CD8-positive, alpha-beta memory T cell (primary cell): ENCODE measurements at regions not wholly inside any gene's neighbourhood (a gene's known extent, or its start where the extent isn't known, plus 50 kb on each side); places are given as distances from the start of the nearest gene placed in this dataset.
"Not testable (repeated sequence)": the region's sequence is repeated elsewhere in the genome, so short reads cannot be mapped to it uniquely, and the experiment has no call there.

Source experiments
- CTCF ChIA-PET: fragments of 350-600 bp; sonication (Branson Sonifier 250); formaldehyde crosslinking; loops from one replicate; lab custom pipeline; 2021; ENCODE audit warnings: antibody characterized with exemption; lab: Charles Lee
- POLR2A ChIA-PET: fragments of 350-600 bp; sonication (Branson Sonifier 250); formaldehyde crosslinking; loops from one replicate; lab custom pipeline; 2021; ENCODE audit warnings: antibody characterized with exemption; lab: Charles Lee
- DNase-seq, 5 donors: peaks; one replicate each; pipeline versions ENCODE4 v3.0.0 to v3.0.0-alpha.2; 2020 to 2022; ENCODE audit warnings: mixed read lengths in 1 of 5
- H3K27ac ChIP-seq: one replicate; pipeline ENCODE4 v1.7.0; 2013; ENCODE audit warnings: low read depth, mild to moderate bottlenecking, low read length, moderate library complexity
- H3K27me3 ChIP-seq: 2 replicates; pipeline ENCODE4 v1.7.0; 2013; ENCODE audit warnings: low read length, mild to moderate bottlenecking; ENCODE audit not compliant: insufficient read depth, poor library complexity, severe bottlenecking
- H3K36me3 ChIP-seq: 2 replicates; pipeline ENCODE4 v1.7.0; 2013; ENCODE audit warnings: mild to moderate bottlenecking, low read length, moderate library complexity; ENCODE audit not compliant: insufficient read depth
- H3K4me1 ChIP-seq: 2 replicates; pipeline ENCODE4 v1.7.0; 2013; ENCODE audit warnings: mild to moderate bottlenecking, low read length, moderate library complexity; ENCODE audit not compliant: insufficient read depth
- H3K4me3 ChIP-seq: 2 replicates; pipeline ENCODE4 v1.7.0; 2013; ENCODE audit warnings: mild to moderate bottlenecking, low read length
- H3K9me3 ChIP-seq: 2 replicates; pipeline ENCODE4 v1.7.0; 2013; ENCODE audit warnings: mild to moderate bottlenecking, low read length
- H3K27ac Mint-ChIP-seq, 8 donors: one replicate each; pipeline ENCODE4 v1.8.0; 2020 to 2021; ENCODE audit warnings: mixed read lengths in 8 of 8, mild to moderate bottlenecking in 6 of 8, inconsistent platforms in 3 of 8, moderate library complexity in 3 of 8
- H3K27me3 Mint-ChIP-seq, 2 donors: one replicate each; pipeline ENCODE4 v1.8.0; 2020 to 2021; ENCODE audit warnings: mixed read lengths in 2 of 2, mild to moderate bottlenecking in 1 of 2, moderate library complexity in 1 of 2
- H3K36me3 Mint-ChIP-seq, 3 donors: one replicate each; pipeline ENCODE4 v1.8.0; 2020 to 2021; ENCODE audit warnings: mixed read lengths in 3 of 3, inconsistent platforms in 1 of 3, mild to moderate bottlenecking in 1 of 3
- H3K4me1 Mint-ChIP-seq, 3 donors: one replicate each; pipeline ENCODE4 v1.8.0; 2020 to 2021; ENCODE audit warnings: mixed read lengths in 3 of 3, inconsistent platforms in 1 of 3, mild to moderate bottlenecking in 1 of 3
- H3K4me3 Mint-ChIP-seq, 7 donors: one replicate each; pipeline ENCODE4 v1.8.0; 2020 to 2021; ENCODE audit warnings: mixed read lengths in 7 of 7, mild to moderate bottlenecking in 6 of 7, moderate library complexity in 4 of 7, inconsistent platforms in 2 of 7
- H3K9me3 Mint-ChIP-seq, 5 donors: one replicate each; pipeline ENCODE4 v1.8.0; 2020 to 2022; ENCODE audit warnings: mixed read lengths in 5 of 5, mild to moderate bottlenecking in 3 of 5, moderate library complexity in 2 of 5, inconsistent platforms in 1 of 5

GRCh38 chr12:114501474-114501807 is 95.5 kb upstream of the TBX5 start:
- no peaks in the 10 kb centered on the region for H3K9me3 ChIP-seq
- no peak overlapping the region for H3K27ac Mint-ChIP-seq
- no peaks in the 10 kb centered on the region for H3K27me3 ChIP-seq
- DNase-seq, result no peak
- no peaks in the 10 kb centered on the region for H3K36me3 Mint-ChIP-seq
- no peaks in the 10 kb centered on the region for H3K9me3 Mint-ChIP-seq
- POLR2A ChIA-PET, result no interaction called here
- H3K4me3 ChIP-seq, result no peak overlapping the region
- H3K36me3 ChIP-seq, result no peaks in the 10 kb centered on the region
- CTCF ChIA-PET, result no interaction called here
- no peak overlapping the region for H3K27ac ChIP-seq
- H3K4me1 ChIP-seq, result no peaks in the 10 kb centered on the region
- H3K4me1 Mint-ChIP-seq, result no peaks in the 10 kb centered on the region
- H3K27me3 Mint-ChIP-seq, result peaks cover 6 to 49% of the 10 kb centered on the region in 2 donors
- H3K4me3 Mint-ChIP-seq, result no peak overlapping the region

- H3K27ac ChIP-seq, result no peak overlapping the region
- Mint-ChIP-seq H3K36me3 (no peaks in the 10 kb centered on the region), H3K4me1 (no peaks in the 10 kb centered on the region), H3K27me3 (peaks cover 6 to 49% of the 10 kb centered on the region in 2 donors), H3K4me3 (no peak overlapping the region), H3K27ac (no peak overlapping the region), H3K9me3 (no peaks in the 10 kb centered on the region)
- CTCF ChIA-PET, result no interaction called here
- POLR2A ChIA-PET, result no interaction called here
- H3K4me3 ChIP-seq, result no peak overlapping the region
- H3K36me3 ChIP-seq, result no peaks in the 10 kb centered on the region
- no peaks in the 10 kb centered on the region for H3K9me3 ChIP-seq
- no peaks in the 10 kb centered on the region for H3K27me3 ChIP-seq
- no peak for DNase-seq
- no peaks in the 10 kb centered on the region for H3K4me1 ChIP-seq
These were observed 95.0 kb upstream of the TBX5 start for GRCh38 chr12:114500775-114501473.

DNA sequence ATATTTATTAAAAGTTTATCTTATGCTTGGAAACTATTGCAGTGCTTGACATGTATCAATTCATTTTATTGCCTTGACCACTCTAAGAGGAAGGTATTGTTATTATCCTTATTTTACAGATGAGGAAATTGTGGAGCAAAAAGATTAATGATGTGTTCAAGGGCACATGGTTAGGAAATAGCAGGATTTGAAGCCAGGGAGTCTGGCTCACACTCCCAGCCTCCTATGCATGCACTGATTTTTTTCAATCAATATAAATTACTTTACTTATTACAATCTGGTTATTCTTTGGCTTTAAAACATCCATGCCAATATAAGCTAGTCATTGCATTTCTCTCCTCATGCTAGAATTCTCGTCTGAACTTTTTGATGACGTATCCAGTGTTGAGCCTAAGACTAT is 94.2 kb upstream of the TBX5 start:
- Histone ChIP-seq H3K27ac (no peak overlapping the region), H3K36me3 (no peaks in the 10 kb centered on the region), H3K4me3 (no peak overlapping the region), H3K27me3 (no peaks in the 10 kb centered on the region), H3K9me3 (no peaks in the 10 kb centered on the region), H3K4me1 (no peaks in the 10 kb centered on the region)
- no peaks in the 10 kb centered on the region for H3K36me3 Mint-ChIP-seq
- H3K4me3 Mint-ChIP-seq, result no peak overlapping the region
- POLR2A ChIA-PET, result no interaction called here
- CTCF ChIA-PET, result no interaction called here
- H3K4me1 Mint-ChIP-seq, result no peaks in the 10 kb centered on the region
- H3K27me3 Mint-ChIP-seq, result peaks cover 6 to 49% of the 10 kb centered on the region in 2 donors
- no peak for DNase-seq
- H3K27ac Mint-ChIP-seq, result no peak overlapping the region
- H3K9me3 Mint-ChIP-seq, result no peaks in the 10 kb centered on the region

- DNase-seq, result no peak
- ChIA-PET POLR2A (no interaction called here), CTCF (no interaction called here)
- Histone ChIP-seq H3K36me3 (no peaks in the 10 kb centered on the region), H3K27ac (no peak overlapping the region), H3K4me1 (no peaks in the 10 kb centered on the region), H3K4me3 (no peak overlapping the region), H3K9me3 (no peaks in the 10 kb centered on the region), H3K27me3 (no peaks in the 10 kb centered on the region)
- no peaks in the 10 kb centered on the region for H3K4me1 Mint-ChIP-seq
- no peak overlapping the region for H3K27ac Mint-ChIP-seq
- peaks cover 4 to 49% of the 10 kb centered on the region in 2 donors for H3K27me3 Mint-ChIP-seq
- no peak overlapping the region for H3K4me3 Mint-ChIP-seq
- H3K36me3 Mint-ChIP-seq, result no peaks in the 10 kb centered on the region
- no peaks in the 10 kb centered on the region for H3K9me3 Mint-ChIP-seq
These were observed 93.4 kb upstream of the TBX5 start for GRCh38 chr12:114499338-114499737.

GRCh38 chr12:114491916-114492315 is 86.0 kb upstream of the TBX5 start:
- no peaks in the 10 kb centered on the region for H3K27me3 Mint-ChIP-seq
- Histone ChIP-seq H3K27me3 (no peaks in the 10 kb centered on the region), H3K27ac (no peak overlapping the region), H3K4me3 (no peak overlapping the region), H3K9me3 (no peaks in the 10 kb centered on the region), H3K36me3 (no peaks in the 10 kb centered on the region), H3K4me1 (no peaks in the 10 kb centered on the region)
- H3K9me3 Mint-ChIP-seq, result peaks cover 0 to 2% (median 0%) of the 10 kb centered on the region in 5 donors
- no peak for DNase-seq
- H3K36me3 Mint-ChIP-seq, result no peaks in the 10 kb centered on the region
- no peak overlapping the region for H3K27ac Mint-ChIP-seq
- POLR2A ChIA-PET, result no interaction called here
- no peak overlapping the region for H3K4me3 Mint-ChIP-seq
- CTCF ChIA-PET, result no interaction called here
- H3K4me1 Mint-ChIP-seq, result no peaks in the 10 kb centered on the region

GRCh38 chr12:114484822-114485459 is 79.0 kb upstream of the TBX5 start:
- H3K9me3 Mint-ChIP-seq, H3K4me3 ChIP-seq, DNase-seq, H3K4me3 Mint-ChIP-seq, H3K27ac ChIP-seq, H3K9me3 ChIP-seq, H3K27ac Mint-ChIP-seq, POLR2A ChIA-PET, H3K36me3 ChIP-seq, H3K4me1 ChIP-seq, H3K4me1 Mint-ChIP-seq, H3K36me3 Mint-ChIP-seq, CTCF ChIA-PET: not testable (repeated sequence)
- peaks cover 16% of the 10 kb centered on the region for H3K27me3 ChIP-seq
- peaks cover 22 to 29% of the 10 kb centered on the region in 2 donors for H3K27me3 Mint-ChIP-seq

DNA sequence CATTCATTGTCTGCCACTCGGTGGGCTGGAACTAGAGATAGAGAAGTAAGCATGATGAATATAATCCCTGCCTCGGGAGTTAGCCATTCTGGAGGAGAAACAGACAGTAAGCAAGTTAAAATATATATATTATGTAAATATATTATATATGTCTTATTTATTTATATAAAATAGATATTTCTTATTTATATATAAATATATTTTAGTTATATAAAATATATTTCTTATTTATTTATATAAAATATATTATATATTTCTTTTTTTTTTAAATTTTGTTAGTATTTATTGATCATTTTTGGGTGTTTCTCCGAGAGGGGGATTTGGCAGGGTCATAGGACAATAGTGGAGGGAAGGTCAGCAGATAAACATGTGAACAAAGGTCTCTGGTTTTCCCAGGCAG is 78.1 kb upstream of the TBX5 start:
- Mint-ChIP-seq H3K4me1 (peaks cover 4 to 16% (median 9%) of the 10 kb centered on the region in 3 donors), H3K9me3 (peaks cover 0 to 8% (median 4%) of the 10 kb centered on the region in 5 donors), H3K36me3 (no peaks in the 10 kb centered on the region), H3K4me3 (no peak overlapping the region), H3K27me3 (peaks cover 30 to 38% of the 10 kb centered on the region in 2 donors), H3K27ac (no peak overlapping the region)
- peaks cover 23% of the 10 kb centered on the region for H3K27me3 ChIP-seq
- H3K36me3 ChIP-seq, result no peaks in the 10 kb centered on the region
- no peak for DNase-seq
- H3K4me1 ChIP-seq, result peaks cover 4% of the 10 kb centered on the region
- H3K9me3 ChIP-seq, result no peaks in the 10 kb centered on the region
- CTCF ChIA-PET, result no interaction called here
- H3K4me3 ChIP-seq, result no peak overlapping the region
- no peak overlapping the region for H3K27ac ChIP-seq
- POLR2A ChIA-PET, result no interaction called here

DNA sequence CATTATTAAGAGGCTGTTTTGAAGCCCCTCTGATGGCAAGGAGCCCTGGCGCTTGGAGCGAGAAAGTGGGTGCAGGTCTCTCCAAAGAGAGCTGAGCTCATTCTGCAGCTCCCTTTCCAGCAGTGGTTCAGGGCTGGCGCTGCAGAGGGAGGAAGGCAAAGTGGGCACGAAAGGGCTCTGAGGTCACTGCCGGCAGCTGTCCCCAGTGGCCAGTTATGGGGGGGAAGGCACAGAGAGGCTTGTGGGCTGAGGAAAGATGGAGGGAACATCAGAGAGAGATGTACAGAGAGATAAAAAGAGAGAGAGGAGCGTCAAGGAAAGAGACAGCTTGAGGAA is 75.2 kb upstream of the TBX5 start:
- POLR2A ChIA-PET, result no interaction called here
- no peaks in the 10 kb centered on the region for H3K9me3 ChIP-seq
- Mint-ChIP-seq H3K27ac (no peak overlapping the region), H3K9me3 (peaks cover 0 to 10% (median 3%) of the 10 kb centered on the region in 5 donors), H3K36me3 (no peaks in the 10 kb centered on the region), H3K4me3 (no peak overlapping the region), H3K27me3 (peaks cover 41 to 63% of the 10 kb centered on the region in 2 donors), H3K4me1 (peaks cover 4 to 16% (median 11%) of the 10 kb centered on the region in 3 donors)
- no peak for DNase-seq
- no peak overlapping the region for H3K4me3 ChIP-seq
- H3K4me1 ChIP-seq, result peaks cover 4% of the 10 kb centered on the region
- peaks cover 33% of the 10 kb centered on the region for H3K27me3 ChIP-seq
- H3K27ac ChIP-seq, result no peak overlapping the region
- CTCF ChIA-PET, result no interaction called here
- H3K36me3 ChIP-seq, result no peaks in the 10 kb centered on the region
